Adrenal gland (tissue), 5 donors: ENCODE measurements at regions not wholly inside any gene's neighbourhood (a gene's known extent, or its start where the extent isn't known, plus 50 kb on each side); places are given as distances from the start of the nearest gene placed in this dataset.
"Not testable (repeated sequence)": the region's sequence is repeated elsewhere in the genome, so short reads cannot be mapped to it uniquely, and the experiment has no call there.

Experiments used
- CTCF ChIP-seq, 6 experiments: fragments of 450-650 bp in 4 of 6; fragments of 200-600 bp in 2 of 6; sonication (generic) in 1 of 6; IDR thresholded peaks; 1 replicate in 5 of 6; 2 replicates in 1 of 6; pipeline versions ENCODE4 v1.5.1 to v1.8.0; 2016 to 2021; ENCODE audit warnings: antibody characterized with exemption in 6 of 6, mild to moderate bottlenecking in 2 of 6, moderate library complexity in 1 of 6
- POLR2A ChIP-seq, 2 donors: fragments of 450-650 bp; IDR thresholded peaks; one replicate each; pipeline ENCODE4 v1.6.1; 2017; ENCODE audit warnings: antibody characterized with exemption in 2 of 2, mild to moderate bottlenecking in 2 of 2, moderate library complexity in 1 of 2
- donor health status: DM: no; HTN: no; CAD: no.

- not testable (repeated sequence) for TF ChIP-seq CTCF, POLR2A (IDR thresholded peaks at IDR 0.05)
These were observed 60.8 kb downstream of the OR4M2 start for GRCh38 chr15:22141106-22141505.
